NB4 (cell line): ENCODE measurements at regions not wholly inside any gene's neighbourhood (a gene's known extent, or its start where the extent isn't known, plus 50 kb on each side); places are given as distances from the start of the nearest gene placed in this dataset.
"Not testable (repeated sequence)": the region's sequence is repeated elsewhere in the genome, so short reads cannot be mapped to it uniquely, and the experiment has no call there.

Experiments used
- CTCF ChIP-seq: IDR thresholded peaks from one replicate; pipeline ENCODE4 v1.5.1; 2012; ENCODE audit warnings: low read depth, low read length
- MAX ChIP-seq: IDR thresholded peaks from 2 replicates; pipeline ENCODE4 v1.6.1; 2011; ENCODE audit warnings: low read depth, low read length
- MYC ChIP-seq: IDR thresholded peaks from 2 replicates; pipeline ENCODE4 v1.6.1; 2011; ENCODE audit warnings: low read depth, low read length
- POLR2A ChIP-seq: IDR thresholded peaks from 2 replicates; pipeline ENCODE4 v1.6.1; 2011; ENCODE audit warnings: mild to moderate bottlenecking; ENCODE audit not compliant: insufficient read length; ENCODE audit errors: extremely low read depth

GRCh38 chr7:17053164-17053563, 171.4 kb upstream of the AGR3 start:
- not testable (repeated sequence) for TF ChIP-seq CTCF, POLR2A, MAX, MYC
